IMR-90 (cell line): ENCODE measurements at regions not wholly inside any gene's neighbourhood (a gene's known extent, or its start where the extent isn't known, plus 50 kb on each side); places are given as distances from the start of the nearest gene placed in this dataset.

Source experiments
- ATAC-seq: fragments of 200-7000 bp; cut with Tn5 transposase; 2 replicates; pipeline ENCODE4 v1.9.1; 2020; ENCODE audit warnings: low read depth, mild to moderate bottlenecking, moderate library complexity
- BruUV-seq: library from RNA; stranded (reverse); fragments of 400-500 nt; replicated peaks from 2 replicates; lab custom pipeline; 2021; lab: Mats Ljungman, UMichigan
- CTCF ChIA-PET: fragments of 300-600 bp; formaldehyde crosslinking; extraction: SDS; loops from one replicate; lab custom pipeline; 2021; ENCODE audit warnings: antibody characterized with exemption; lab: Yijun Ruan, JAX
- POLR2A ChIA-PET: fragments of 300-600 bp; sonication (Branson Sonifier 250); formaldehyde crosslinking; loops from one replicate; lab custom pipeline; 2022; ENCODE audit warnings: antibody characterized with exemption; ENCODE audit not compliant: unreplicated experiment; lab: Charles Lee
- DNase-seq: peaks from one replicate; pipeline ENCODE4 v3.0.0; 2013
- H2AFZ ChIP-seq: replicated peaks from 2 replicates; pipeline ENCODE3; 2013; ENCODE audit warnings: low read length, mild to moderate bottlenecking; ENCODE audit not compliant: poor library complexity
- H2AK5ac ChIP-seq: 2 replicates; pipeline ENCODE4 v1.6.1; 2013; ENCODE audit warnings: low read depth, low read length, inconsistent platforms
- H2AK9ac ChIP-seq: replicated peaks from 2 replicates; pipeline ENCODE3; 2013; ENCODE audit warnings: mild to moderate bottlenecking, low read depth, low read length, moderate library complexity; ENCODE audit not compliant: poor library complexity
- H2BK120ac ChIP-seq: 2 replicates; pipeline ENCODE4 v1.6.1; 2013; ENCODE audit warnings: low read depth, low read length, inconsistent platforms
- H2BK15ac ChIP-seq: 3 replicates; pipeline ENCODE4 v1.6.1; 2013; ENCODE audit warnings: low read depth, low read length, inconsistent platforms
- H2BK20ac ChIP-seq: 2 replicates; pipeline ENCODE4 v1.6.1; 2013; ENCODE audit warnings: low read depth, mild to moderate bottlenecking, inconsistent platforms, low read length, moderate library complexity
- H2BK5ac ChIP-seq: 2 replicates; pipeline ENCODE4 v1.6.1; 2013; ENCODE audit warnings: mild to moderate bottlenecking, low read depth, low read length, inconsistent platforms; ENCODE audit not compliant: poor library complexity, severe bottlenecking
- H3K14ac ChIP-seq: replicated peaks from 2 replicates; pipeline ENCODE4 v1.6.1; 2013; ENCODE audit warnings: low read depth, low read length, inconsistent platforms
- H3K18ac ChIP-seq: 2 replicates; pipeline ENCODE4 v1.6.1; 2013; ENCODE audit warnings: low read depth, low read length, control low read depth
- H3K23ac ChIP-seq: 2 replicates; pipeline ENCODE4 v1.6.1; 2013; ENCODE audit warnings: low read depth, low read length, inconsistent platforms
- H3K27ac ChIP-seq: 2 replicates; pipeline ENCODE4 v1.5.1; 2013; ENCODE audit warnings: mild to moderate bottlenecking, control low read depth, low read length; ENCODE audit not compliant: insufficient read depth
- H3K27me3 ChIP-seq: 2 replicates; pipeline ENCODE4 v1.6.1; 2013; ENCODE audit warnings: low read length; ENCODE audit not compliant: control insufficient read depth, insufficient read depth
- H3K36me3 ChIP-seq: 2 replicates; pipeline ENCODE4 v1.6.1; 2013; ENCODE audit warnings: low read length, mixed read lengths; ENCODE audit not compliant: control insufficient read depth, insufficient read depth
- H3K4ac ChIP-seq: 2 replicates; pipeline ENCODE4 v1.6.1; 2013; ENCODE audit warnings: low read depth, low read length, inconsistent platforms
- H3K4me1 ChIP-seq: 2 replicates; pipeline ENCODE4 v1.6.1; 2013; ENCODE audit warnings: low read length, mixed read lengths; ENCODE audit not compliant: control insufficient read depth, insufficient read depth
- H3K4me2 ChIP-seq: 2 replicates; pipeline ENCODE4 v1.6.1; 2013; ENCODE audit warnings: low read depth, mild to moderate bottlenecking, control low read depth, low read length, moderate library complexity
- H3K4me3 ChIP-seq: 2 replicates; pipeline ENCODE4 v1.5.1; 2013; ENCODE audit warnings: low read depth, mild to moderate bottlenecking, control low read depth, low read length, moderate library complexity; ENCODE audit not compliant: insufficient read depth
- H3K56ac ChIP-seq: 2 replicates; pipeline ENCODE4 v1.6.1; 2013; ENCODE audit warnings: low read length, inconsistent platforms; ENCODE audit not compliant: insufficient read depth; ENCODE audit errors: extremely low read depth
- H3K79me1 ChIP-seq, 2 experiments: 2 replicates each; pipeline ENCODE4 v1.6.1; 2013; ENCODE audit warnings: low read length in 2 of 2, inconsistent platforms in 1 of 2, low read depth in 1 of 2
- H3K9ac ChIP-seq: 2 replicates; pipeline ENCODE4 v1.6.1; 2013; ENCODE audit warnings: low read depth, low read length, control low read depth
- H3K9me1 ChIP-seq: 2 replicates; pipeline ENCODE4 v1.6.1; 2013; ENCODE audit warnings: low read length, inconsistent platforms; ENCODE audit not compliant: insufficient read depth
- H3K9me3 ChIP-seq: 2 replicates; pipeline ENCODE4 v1.6.1; 2013; ENCODE audit warnings: low read length; ENCODE audit not compliant: control insufficient read depth, insufficient read depth
- H4K20me1 ChIP-seq: 2 replicates; pipeline ENCODE4 v1.6.1; 2013; ENCODE audit warnings: low read length, inconsistent platforms; ENCODE audit not compliant: insufficient read depth
- H4K5ac ChIP-seq: 2 replicates; pipeline ENCODE4 v1.6.1; 2013; ENCODE audit warnings: mild to moderate bottlenecking, low read depth, low read length, control low read depth
- H4K8ac ChIP-seq, 2 experiments: 2 replicates each; pipeline ENCODE4 v1.6.1; 2013; ENCODE audit warnings: low read depth in 2 of 2, low read length in 2 of 2, control low read depth in 1 of 2, inconsistent platforms in 1 of 2
- H4K91ac ChIP-seq: 2 replicates; pipeline ENCODE4 v1.6.1; 2013; ENCODE audit warnings: low read depth, low read length, inconsistent platforms; ENCODE audit not compliant: insufficient read depth
- BHLHE40 ChIP-seq: fragments of 150-350 bp; IDR thresholded peaks from 2 replicates; pipeline ENCODE4 v1.6.1; 2016; ENCODE audit warnings: mild to moderate bottlenecking, low read depth, low read length
- CEBPB ChIP-seq: IDR thresholded peaks from 2 replicates; pipeline ENCODE4 v1.6.1; 2012; ENCODE audit warnings: low read depth, low read length, improper control_type of control experiment
- CHD1 ChIP-seq: IDR thresholded peaks from 2 replicates; pipeline ENCODE4 v1.6.1; 2012; ENCODE audit warnings: low read depth, low read length, improper control_type of control experiment
- FOS ChIP-seq: fragments of 150-350 bp; IDR thresholded peaks from 2 replicates; pipeline ENCODE4 v1.6.1; 2016; ENCODE audit warnings: low read depth, low read length
- MAFK ChIP-seq: IDR thresholded peaks from 2 replicates; pipeline ENCODE4 v1.6.1; 2012; ENCODE audit warnings: low read depth, low read length, improper control_type of control experiment
- MAZ ChIP-seq: IDR thresholded peaks from 2 replicates; pipeline ENCODE4 v1.6.1; 2012; ENCODE audit warnings: low read depth, mild to moderate bottlenecking, low read length, improper control_type of control experiment, moderate library complexity, borderline replicate concordance
- MXI1 ChIP-seq: IDR thresholded peaks from 2 replicates; pipeline ENCODE4 v1.6.1; 2012; ENCODE audit warnings: low read depth, mild to moderate bottlenecking, low read length, moderate library complexity, borderline replicate concordance
- NFE2L2 ChIP-seq: fragments of 150-350 bp; IDR thresholded peaks from 2 replicates; pipeline ENCODE4 v1.6.1; 2016; ENCODE audit warnings: low read depth, mild to moderate bottlenecking, low read length
- POLR2A ChIP-seq: IDR thresholded peaks from 2 replicates; pipeline ENCODE4 v1.6.1; 2012; ENCODE audit warnings: mild to moderate bottlenecking, low read depth, low read length
- RAD21 ChIP-seq: IDR thresholded peaks from 2 replicates; pipeline ENCODE4 v1.6.1; 2012; ENCODE audit warnings: low read length, improper control_type of control experiment
- RCOR1 ChIP-seq: IDR thresholded peaks from 2 replicates; pipeline ENCODE4 v1.6.1; 2012; ENCODE audit warnings: mild to moderate bottlenecking, low read length, improper control_type of control experiment; ENCODE audit not compliant: insufficient replicate concordance
- RFX5 ChIP-seq: IDR thresholded peaks from 2 replicates; pipeline ENCODE4 v1.8.0; 2012; ENCODE audit warnings: low read depth, mild to moderate bottlenecking, low read length, moderate library complexity
- SMC3 ChIP-seq: fragments of 150-350 bp; IDR thresholded peaks from 2 replicates; pipeline ENCODE4 v1.6.1; 2016; ENCODE audit warnings: low read depth, mild to moderate bottlenecking, antibody characterized with exemption, low read length, moderate library complexity
- WGBS, 2 experiments: methylation state at CpG; one replicate each; pipeline versions ENCODE4 v1.1.5 to v1.1.7; 2013; ENCODE audit warnings: missing lambda C conversion rate in 2 of 2; ENCODE audit not compliant: insufficient read length in 1 of 2; ENCODE audit errors: extremely low coverage in 2 of 2; 5-methylcytosine and 5-hydroxymethylcytosine counted together
- dilution Hi-C: fragments of 300-500 bp; cut with HindIII; formaldehyde crosslinking; loops from one replicate; pipeline ENCODE4 v1.14.3; 2018; ENCODE audit warnings: low sequenced_read_pairs; ENCODE audit not compliant: unreplicated experiment
- in situ Hi-C: fragments of 300-500 bp; cut with MboI; formaldehyde crosslinking; loops from 3 replicates; pipeline ENCODE4 v1.14.3; 2019; ENCODE audit warnings: low sequenced_read_pairs, inconsistent platforms, mixed read lengths
- intact Hi-C: fragments of 100-400 bp; cut with micrococcal nuclease; formaldehyde crosslinking; loops from 2 replicates; pipeline ENCODE4 v1.10.0; 2022
- TF ChIP-seq, protein P1 (sequence below): fragments of 150-350 bp; IDR thresholded peaks from 2 replicates; pipeline ENCODE4 v1.6.1; 2016; ENCODE audit warnings: low read depth, mild to moderate bottlenecking, low read length, moderate library complexity, borderline replicate concordance
- TF ChIP-seq, protein P2 (sequence below): conservative IDR thresholded peaks from 2 replicates; pipeline ENCODE4 v1.5.1; 2012; ENCODE audit warnings: mild to moderate bottlenecking, low read depth, low read length, improper control_type of control experiment

DNA sequence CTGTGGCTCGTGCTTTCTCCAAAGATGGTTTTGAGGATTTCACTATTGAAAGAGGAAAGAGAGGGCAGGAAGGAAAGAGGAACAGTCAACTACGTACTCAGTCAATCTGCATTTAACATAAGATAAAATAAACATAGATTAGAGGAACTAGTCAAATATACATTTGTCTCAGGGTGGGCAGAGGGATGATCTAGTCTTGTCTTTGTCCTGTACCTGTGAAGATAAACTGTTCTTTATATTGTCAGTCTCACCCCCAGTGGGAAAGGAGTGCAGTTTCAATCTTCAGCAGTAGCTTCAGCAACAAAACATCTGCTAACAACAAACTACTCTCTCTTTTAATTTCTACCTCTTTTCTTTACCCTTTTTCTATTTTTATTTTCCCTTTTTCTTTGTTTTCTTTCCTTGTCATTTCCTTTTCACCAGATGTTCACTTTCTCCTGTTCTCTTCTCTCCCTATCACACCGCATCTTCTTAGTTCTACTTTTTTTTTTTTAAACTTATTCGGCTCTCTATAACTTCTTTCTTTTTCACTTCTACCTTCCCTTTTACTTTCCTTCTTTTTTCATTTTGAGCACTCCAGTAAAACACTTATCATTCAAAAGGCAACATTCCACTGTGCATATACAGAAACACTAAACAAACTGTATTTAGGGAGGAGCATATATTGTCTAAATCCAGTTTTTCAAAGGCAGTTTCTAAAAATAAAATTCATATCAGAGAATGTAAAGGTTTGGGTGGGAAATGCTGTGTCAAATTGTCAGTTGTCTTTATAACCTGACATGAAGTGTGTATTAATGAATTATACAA, 51.4 kb upstream of the GUCY1A1 start:
- no peaks in the 10 kb centered on the region for H3K4me1 ChIP-seq
- no peak overlapping the region for H2AK9ac ChIP-seq
- no peaks in the 10 kb centered on the region for H3K27me3 ChIP-seq
- H2BK5ac ChIP-seq: no peak overlapping the region
- no peaks in the 10 kb centered on the region for H3K9me3 ChIP-seq
- H2AFZ ChIP-seq: no peak overlapping the region
- CTCF ChIA-PET: no interaction called here
- H2BK15ac ChIP-seq: no peak overlapping the region
- no peak overlapping the region for H2AK5ac ChIP-seq
- peak overlapping the region in 1 of 2 experiments; percentile 52; a peak in 1 of 4 replicates for H4K8ac ChIP-seq
- no peak overlapping the region for H3K27ac ChIP-seq
- H3K14ac ChIP-seq: no peak overlapping the region; the same call in 1 of the 2 replicates
- intact Hi-C loops (no loop called here), in situ Hi-C loops (no loop called here), dilution Hi-C loops (no loop called here)
- H3K56ac ChIP-seq: no peak overlapping the region
- 100% methylated on average over 2 of the region's 4 CpGs; no CpG with 5 or more reads in 1 of the 2 experiments for WGBS, 2 experiments
- ATAC-seq: no peak
- DNase-seq: no peak
- H3K18ac ChIP-seq: peak overlapping the region; percentile 54; the same call in 1 of the 2 replicates
- no peaks in the 10 kb centered on the region for H4K20me1 ChIP-seq
- no peak overlapping the region for H3K4me2 ChIP-seq
- no peaks in the 10 kb centered on the region for H3K36me3 ChIP-seq
- H3K4ac ChIP-seq: no peak overlapping the region
- H3K9ac ChIP-seq: no peak overlapping the region
- no peak overlapping the region for H4K5ac ChIP-seq
- no peaks in the 10 kb centered on the region for H3K9me1 ChIP-seq
- H4K91ac ChIP-seq: no peak overlapping the region
- no peak overlapping the region for H2BK120ac ChIP-seq
- peak overlapping the region; percentile 40; the same call in 1 of the 2 replicates for H2BK20ac ChIP-seq
- H3K4me3 ChIP-seq: no peak overlapping the region
- no TSS peak for BruUV-seq
- POLR2A ChIA-PET: no interaction called here
- H3K79me1 ChIP-seq: no peaks in the 10 kb centered on the region
- peak overlapping the region; percentile 24; the same call in 1 of the 2 replicates for H3K23ac ChIP-seq
- TF ChIP-seq, protein P1, sequence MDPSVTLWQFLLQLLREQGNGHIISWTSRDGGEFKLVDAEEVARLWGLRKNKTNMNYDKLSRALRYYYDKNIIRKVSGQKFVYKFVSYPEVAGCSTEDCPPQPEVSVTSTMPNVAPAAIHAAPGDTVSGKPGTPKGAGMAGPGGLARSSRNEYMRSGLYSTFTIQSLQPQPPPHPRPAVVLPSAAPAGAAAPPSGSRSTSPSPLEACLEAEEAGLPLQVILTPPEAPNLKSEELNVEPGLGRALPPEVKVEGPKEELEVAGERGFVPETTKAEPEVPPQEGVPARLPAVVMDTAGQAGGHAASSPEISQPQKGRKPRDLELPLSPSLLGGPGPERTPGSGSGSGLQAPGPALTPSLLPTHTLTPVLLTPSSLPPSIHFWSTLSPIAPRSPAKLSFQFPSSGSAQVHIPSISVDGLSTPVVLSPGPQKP: no peak
- no peak for TF ChIP-seq SMC3
- no peak for TF ChIP-seq FOS
- TF ChIP-seq, protein P2, sequence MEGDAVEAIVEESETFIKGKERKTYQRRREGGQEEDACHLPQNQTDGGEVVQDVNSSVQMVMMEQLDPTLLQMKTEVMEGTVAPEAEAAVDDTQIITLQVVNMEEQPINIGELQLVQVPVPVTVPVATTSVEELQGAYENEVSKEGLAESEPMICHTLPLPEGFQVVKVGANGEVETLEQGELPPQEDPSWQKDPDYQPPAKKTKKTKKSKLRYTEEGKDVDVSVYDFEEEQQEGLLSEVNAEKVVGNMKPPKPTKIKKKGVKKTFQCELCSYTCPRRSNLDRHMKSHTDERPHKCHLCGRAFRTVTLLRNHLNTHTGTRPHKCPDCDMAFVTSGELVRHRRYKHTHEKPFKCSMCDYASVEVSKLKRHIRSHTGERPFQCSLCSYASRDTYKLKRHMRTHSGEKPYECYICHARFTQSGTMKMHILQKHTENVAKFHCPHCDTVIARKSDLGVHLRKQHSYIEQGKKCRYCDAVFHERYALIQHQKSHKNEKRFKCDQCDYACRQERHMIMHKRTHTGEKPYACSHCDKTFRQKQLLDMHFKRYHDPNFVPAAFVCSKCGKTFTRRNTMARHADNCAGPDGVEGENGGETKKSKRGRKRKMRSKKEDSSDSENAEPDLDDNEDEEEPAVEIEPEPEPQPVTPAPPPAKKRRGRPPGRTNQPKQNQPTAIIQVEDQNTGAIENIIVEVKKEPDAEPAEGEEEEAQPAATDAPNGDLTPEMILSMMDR: no peak
- no peak for TF ChIP-seq RFX5
- TF ChIP-seq POLR2A: no peak
- no peak for TF ChIP-seq MAFK
- TF ChIP-seq CHD1: no peak
- TF ChIP-seq RCOR1: no peak
- TF ChIP-seq BHLHE40: no peak
- TF ChIP-seq RAD21: no peak
- TF ChIP-seq MXI1: no peak
- TF ChIP-seq NFE2L2: no peak
- no peak for TF ChIP-seq MAZ
- TF ChIP-seq CEBPB: no peak
